ENCODE measurements at regions not wholly inside any gene's neighbourhood (a gene's known extent, or its start where the extent isn't known, plus 50 kb on each side); places are given as distances from the start of the nearest gene placed in this dataset.
"Not testable (repeated sequence)": the region's sequence is repeated elsewhere in the genome, so short reads cannot be mapped to it uniquely, and the experiment has no call there.

- no peak for DNase-seq
These were observed 1241.4 kb upstream of the TMEM132C start for GRCh38 chr12:127025545-127025944.

DNA sequence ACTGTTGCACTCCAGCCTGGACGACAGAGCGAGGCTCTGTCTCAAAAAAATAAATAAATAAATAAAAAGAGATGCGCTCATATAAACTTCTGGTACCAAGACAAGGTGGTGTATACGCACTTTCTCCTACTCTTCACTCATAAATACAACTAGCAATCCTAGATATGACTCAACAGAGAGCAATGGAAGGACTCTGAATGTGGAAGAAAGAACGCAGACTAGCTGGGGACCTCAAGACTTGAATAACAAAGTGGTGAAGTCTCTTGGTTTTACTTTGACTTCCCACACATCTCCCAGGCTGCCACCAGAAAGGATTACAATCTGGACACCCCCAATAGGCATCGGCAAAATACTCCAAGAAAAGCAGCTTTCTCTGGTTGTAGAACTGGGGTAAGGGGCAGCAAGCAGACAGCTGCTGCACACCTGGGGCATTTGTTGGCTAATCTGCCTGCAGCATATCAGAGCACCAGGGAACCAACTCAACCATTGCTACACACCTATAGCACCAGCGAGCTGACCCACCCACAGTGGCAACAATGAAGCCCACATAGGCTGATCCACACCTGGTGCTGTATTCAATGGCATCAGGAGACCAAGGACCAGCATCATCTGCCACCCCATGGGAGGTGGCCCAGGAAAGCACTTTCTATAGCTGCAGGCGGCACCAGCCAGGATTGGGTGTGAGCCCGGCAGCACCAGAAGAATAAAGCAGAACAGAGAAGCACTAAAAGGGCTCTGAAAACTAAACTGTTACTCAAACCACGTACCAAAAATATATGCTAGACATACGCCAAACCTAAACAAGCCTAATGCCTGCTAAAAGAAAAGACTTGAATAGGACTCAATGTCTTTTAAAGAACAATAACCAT is 1231.7 kb upstream of the TMEM132C start:
- DNase-seq = no peak

GRCh38 chr12:127038152-127038551 is 1228.8 kb upstream of the TMEM132C start:
- DNase-seq = no peak

DNA sequence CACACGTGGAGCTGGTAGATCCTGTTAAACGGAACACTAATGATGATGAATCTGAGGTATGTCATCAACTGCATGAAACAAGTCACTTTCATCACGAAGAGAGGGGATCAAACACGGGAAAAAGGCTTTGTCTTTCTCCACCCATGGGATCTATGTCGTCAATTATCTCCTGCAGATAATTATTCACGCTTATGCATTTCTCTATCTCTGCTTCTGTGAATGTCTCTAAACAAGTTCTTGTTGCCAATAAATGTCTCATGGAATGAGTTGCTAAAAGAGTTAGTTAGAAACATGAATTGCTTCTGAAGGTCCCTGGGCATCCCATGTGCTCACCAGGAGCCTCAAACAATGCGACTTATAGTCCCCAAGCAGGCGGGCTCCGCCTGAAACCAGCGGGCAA is 1228.2 kb upstream of the TMEM132C start:
- DNase-seq = no peak

DNA sequence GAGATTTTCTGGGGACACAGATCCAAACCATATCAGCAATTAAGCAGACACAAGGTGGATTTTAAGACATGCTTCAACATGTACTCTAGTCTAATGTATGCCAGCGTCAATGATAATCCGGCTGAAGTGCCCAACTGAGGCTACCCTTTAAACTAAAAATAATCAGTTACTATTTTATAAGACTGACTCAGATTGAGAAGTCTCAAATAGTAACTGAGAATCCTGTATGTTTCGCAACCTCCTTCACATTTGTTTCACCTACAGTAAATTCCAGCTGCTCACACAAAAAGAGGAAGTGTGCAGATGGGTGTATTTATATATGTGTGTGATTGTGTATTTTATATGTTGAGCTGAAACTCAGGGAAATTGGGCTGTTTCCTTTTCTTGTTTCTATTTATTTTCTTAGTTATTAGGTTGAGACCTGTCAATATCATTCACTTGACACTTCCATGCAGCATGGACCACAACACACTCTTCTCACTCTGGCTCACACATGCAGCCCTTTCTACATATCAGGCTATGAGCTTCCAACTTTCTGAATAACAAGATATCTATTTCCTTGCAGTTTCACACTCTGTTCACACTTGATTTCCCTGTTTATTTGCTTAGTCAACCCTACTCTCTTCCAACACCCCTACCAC is 1224.9 kb upstream of the TMEM132C start:
- no peak for DNase-seq

DNA sequence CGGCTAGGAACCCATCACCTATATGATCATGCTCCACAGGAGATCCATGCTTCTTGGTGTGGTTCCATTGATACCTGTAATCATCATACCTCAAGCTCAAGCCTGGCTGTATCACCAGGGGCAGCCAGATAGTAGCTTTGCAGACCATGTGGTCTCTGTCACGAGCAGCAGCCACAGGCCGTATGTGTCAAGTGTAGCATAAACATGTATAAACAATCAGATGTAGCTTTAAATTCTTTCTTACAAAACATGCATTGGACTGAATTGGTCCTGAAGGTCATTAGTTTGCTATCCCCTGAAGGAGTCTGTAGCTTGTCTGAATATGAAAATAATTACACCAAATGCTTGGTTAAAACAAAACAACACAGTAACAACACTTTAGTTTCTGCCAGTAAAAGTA is 1223.2 kb upstream of the TMEM132C start:
- DNase-seq = no peak

DNA sequence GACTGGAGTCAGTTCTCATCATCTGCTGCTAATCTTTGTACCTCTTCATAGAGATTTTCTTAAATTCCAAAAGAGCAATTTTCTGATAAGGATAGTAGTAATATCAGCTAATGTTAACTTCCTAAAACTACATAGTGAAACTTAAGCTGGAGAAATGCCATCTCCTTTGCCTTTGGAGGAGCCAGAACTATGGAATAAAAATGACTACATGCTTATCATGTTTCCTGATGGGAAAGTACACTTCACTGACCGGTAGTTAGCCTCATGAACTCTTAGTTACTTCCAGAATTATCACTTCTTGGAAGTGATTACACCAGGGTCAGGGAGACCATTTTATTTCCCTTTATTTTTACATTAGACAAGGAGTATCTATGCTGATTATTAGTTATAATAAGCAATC is 1222.1 kb upstream of the TMEM132C start:
- DNase-seq = no peak

DNA sequence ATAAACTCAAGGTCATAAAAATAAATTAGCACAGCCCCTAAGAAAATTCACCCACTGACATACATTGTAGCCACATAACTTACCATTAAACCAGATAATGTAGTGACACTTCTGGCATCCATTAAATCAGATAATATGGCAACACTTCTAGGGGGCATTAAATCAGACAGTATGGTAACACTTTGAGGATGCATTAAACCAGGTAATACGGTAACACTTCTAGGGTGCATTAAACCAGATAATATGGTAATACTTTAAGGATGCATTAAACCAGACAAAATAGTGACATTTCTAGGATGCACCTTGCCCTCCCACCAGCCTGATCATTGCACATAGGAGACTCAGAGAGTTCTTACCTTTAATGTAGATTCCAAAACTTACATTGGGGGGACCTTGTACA is 1220.5 kb upstream of the TMEM132C start:
- no peak for DNase-seq

- no peak for DNase-seq
These were observed 1218.9 kb upstream of the TMEM132C start for GRCh38 chr12:127048057-127048456.

- not testable (repeated sequence) for DNase-seq
These were observed 1218.4 kb upstream of the TMEM132C start for GRCh38 chr12:127048525-127048924.

GRCh38 chr12:127051139-127051538 is 1215.8 kb upstream of the TMEM132C start:
- no peak for DNase-seq

DNA sequence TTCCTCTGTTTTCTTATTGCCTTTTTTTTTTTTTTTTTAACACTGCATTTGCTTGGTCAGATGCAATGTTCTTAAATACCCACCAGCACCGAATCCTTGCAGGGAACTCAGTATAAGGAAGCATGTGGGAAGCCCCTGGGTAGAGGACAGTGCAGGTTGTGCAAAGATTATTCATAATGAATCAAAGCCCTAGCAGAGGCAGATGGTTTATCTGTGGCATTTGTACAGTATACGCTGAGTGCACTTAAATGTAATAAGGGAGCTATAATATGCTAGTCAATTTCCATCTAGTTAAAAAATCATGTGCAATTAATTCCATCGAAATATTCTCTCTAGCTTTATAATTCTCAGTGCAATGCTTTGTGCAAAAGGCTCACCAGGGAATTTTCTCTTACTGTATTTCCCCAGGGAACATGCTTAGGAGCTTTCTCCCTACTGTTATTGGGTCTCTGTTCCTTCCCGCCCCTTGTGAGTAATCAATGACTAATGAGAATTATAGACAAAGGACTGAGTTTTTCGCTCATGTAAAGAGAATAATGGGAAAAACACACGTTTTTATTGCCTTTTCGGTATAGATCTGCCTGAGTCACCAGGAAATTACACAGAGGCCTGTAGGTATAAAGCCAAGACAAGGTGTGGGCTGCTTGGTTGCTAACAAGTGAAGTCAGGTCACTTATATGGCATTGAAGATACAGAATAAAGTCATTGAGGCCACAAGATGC is 1214.3 kb upstream of the TMEM132C start:
- DNase-seq = no peak

GRCh38 chr12:127054531-127054930 is 1212.4 kb upstream of the TMEM132C start:
- no peak for DNase-seq

GRCh38 chr12:127060310-127060847 is 1206.6 kb upstream of the TMEM132C start:
- no peak for DNase-seq

GRCh38 chr12:127060933-127061332 is 1206.0 kb upstream of the TMEM132C start:
- DNase-seq = no peak

DNA sequence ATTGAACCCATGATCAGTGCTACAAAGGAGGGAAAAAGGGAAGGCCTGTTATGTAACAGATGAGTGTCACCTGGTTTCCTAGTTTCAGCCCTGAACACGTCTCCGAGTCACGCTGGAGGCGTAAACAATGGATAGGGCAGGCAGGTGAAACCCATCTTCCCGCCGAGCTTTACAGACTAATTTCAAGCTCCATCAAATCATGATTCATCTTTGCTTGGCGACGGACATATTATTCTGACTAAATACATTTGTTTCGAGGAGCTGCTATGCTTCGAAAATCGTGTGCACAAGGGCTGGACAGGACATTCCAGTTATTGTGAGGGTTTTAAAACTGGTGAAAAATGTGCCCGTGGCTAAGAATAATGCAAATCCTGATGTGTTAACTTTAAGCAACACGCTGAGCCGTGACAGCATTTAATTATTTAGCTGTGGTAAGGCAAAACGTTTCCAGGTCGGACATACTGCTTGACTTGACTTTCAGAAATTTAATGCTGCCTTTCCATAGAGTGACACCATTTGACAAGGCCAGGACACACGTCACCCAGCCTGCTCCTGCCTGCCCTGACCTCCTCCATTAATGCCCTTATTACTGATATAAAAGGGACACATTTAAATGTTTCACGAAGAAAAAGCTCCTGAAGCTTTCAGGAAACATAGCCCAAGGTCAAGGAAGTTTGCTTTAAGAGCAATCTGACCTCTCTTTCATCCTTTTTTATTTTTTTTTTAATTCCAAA is 1203.5 kb upstream of the TMEM132C start:
- DNase-seq = no peak

DNA sequence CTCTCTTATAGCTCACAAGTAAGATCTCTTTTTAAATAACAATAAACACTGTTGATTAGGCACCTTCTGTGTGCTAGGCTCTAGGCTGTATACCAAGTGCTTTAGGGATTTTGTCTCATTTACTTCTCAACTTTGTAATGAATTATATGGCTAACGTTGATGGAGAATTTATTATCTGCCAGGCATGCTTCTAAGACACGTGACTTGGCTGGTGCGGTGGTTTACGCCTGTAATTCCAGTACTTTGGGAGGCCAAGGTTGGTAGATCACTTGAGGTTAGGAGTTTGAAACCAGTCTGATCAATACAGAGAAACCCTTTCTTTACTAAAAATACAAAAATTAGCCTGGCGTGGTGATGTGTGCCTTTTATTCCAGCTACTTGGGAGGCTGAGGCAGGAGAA is 1202.8 kb upstream of the TMEM132C start:
- no peak for DNase-seq

DNA sequence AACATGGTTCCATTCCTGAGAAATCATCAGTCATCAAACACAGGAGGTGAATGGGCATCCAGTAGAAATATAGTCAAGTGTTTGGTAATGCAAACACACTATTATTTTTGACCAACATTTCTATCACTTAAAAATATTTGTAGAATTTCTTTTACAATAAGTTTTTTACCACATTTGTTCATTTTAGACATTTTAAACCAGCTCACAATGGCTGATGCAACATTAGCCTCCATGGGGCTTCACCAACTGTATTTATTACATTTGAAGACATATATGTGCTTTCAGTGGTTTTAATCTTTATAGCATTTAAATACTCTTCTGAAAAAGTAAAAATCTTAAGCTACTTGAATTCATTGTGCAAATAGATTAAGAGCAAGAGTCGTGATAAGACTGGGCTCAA is 1201.4 kb upstream of the TMEM132C start:
- DNase-seq = no peak

GRCh38 chr12:127070515-127071157 is 1196.3 kb upstream of the TMEM132C start:
- no peak for DNase-seq

DNA sequence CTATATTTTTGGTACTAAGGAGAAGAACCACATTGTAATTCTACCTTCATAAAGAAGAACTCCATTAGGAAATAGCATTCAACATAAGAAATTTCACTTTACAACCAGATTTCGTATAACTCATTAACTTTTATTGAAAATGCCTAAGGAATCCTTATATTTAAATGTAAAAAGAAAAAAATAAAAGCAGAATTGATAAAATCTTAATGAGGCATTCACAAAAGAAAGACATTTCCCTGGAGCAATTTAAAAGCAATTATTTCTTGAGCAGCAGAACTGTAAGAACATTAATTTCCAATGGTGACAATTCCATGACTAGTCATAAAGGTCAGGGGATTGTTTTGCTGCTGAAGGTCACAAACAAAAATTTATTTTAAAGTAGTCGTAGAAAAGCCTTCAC is 1192.8 kb upstream of the TMEM132C start:
- no peak for DNase-seq

- DNase-seq = no peak
These were observed 1191.0 kb upstream of the TMEM132C start for GRCh38 chr12:127075981-127076380.

All from stimulated activated CD4-positive, alpha-beta T cell treated with anti-CD3 and anti-CD28 coated beads, Interleukin-2, amount 100 ng/mL, for 24 hours (primary cell).